ENCODE measurements at regions not wholly inside any gene's neighbourhood (a gene's known extent, or its start where the extent isn't known, plus 50 kb on each side); places are given as distances from the start of the nearest gene placed in this dataset.

- TF ChIP-seq, protein P1, sequence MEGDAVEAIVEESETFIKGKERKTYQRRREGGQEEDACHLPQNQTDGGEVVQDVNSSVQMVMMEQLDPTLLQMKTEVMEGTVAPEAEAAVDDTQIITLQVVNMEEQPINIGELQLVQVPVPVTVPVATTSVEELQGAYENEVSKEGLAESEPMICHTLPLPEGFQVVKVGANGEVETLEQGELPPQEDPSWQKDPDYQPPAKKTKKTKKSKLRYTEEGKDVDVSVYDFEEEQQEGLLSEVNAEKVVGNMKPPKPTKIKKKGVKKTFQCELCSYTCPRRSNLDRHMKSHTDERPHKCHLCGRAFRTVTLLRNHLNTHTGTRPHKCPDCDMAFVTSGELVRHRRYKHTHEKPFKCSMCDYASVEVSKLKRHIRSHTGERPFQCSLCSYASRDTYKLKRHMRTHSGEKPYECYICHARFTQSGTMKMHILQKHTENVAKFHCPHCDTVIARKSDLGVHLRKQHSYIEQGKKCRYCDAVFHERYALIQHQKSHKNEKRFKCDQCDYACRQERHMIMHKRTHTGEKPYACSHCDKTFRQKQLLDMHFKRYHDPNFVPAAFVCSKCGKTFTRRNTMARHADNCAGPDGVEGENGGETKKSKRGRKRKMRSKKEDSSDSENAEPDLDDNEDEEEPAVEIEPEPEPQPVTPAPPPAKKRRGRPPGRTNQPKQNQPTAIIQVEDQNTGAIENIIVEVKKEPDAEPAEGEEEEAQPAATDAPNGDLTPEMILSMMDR (IDR thresholded peaks at IDR 0.05), result no peak
These were observed 655.2 kb upstream of the NRG3 start for GRCh38 chr10:81219758-81220157.

GRCh38 chr10:81248886-81249285, 626.1 kb upstream of the NRG3 start:
- TF ChIP-seq, protein P1 (IDR thresholded peaks at IDR 0.05), result no peak

GRCh38 chr10:81251457-81252115, 623.4 kb upstream of the NRG3 start:
- TF ChIP-seq, protein P1 (IDR thresholded peaks at IDR 0.05), result no peak

GRCh38 chr10:81270051-81270450, 604.9 kb upstream of the NRG3 start:
- TF ChIP-seq, protein P1 (IDR thresholded peaks at IDR 0.05), result no peak

- TF ChIP-seq, protein P1 (IDR thresholded peaks at IDR 0.05), result no peak
These were observed 594.2 kb upstream of the NRG3 start for GRCh38 chr10:81280497-81281479.

GRCh38 chr10:81288544-81288943, 586.5 kb upstream of the NRG3 start:
- TF ChIP-seq, protein P1 (IDR thresholded peaks at IDR 0.05), result no peak

DNA sequence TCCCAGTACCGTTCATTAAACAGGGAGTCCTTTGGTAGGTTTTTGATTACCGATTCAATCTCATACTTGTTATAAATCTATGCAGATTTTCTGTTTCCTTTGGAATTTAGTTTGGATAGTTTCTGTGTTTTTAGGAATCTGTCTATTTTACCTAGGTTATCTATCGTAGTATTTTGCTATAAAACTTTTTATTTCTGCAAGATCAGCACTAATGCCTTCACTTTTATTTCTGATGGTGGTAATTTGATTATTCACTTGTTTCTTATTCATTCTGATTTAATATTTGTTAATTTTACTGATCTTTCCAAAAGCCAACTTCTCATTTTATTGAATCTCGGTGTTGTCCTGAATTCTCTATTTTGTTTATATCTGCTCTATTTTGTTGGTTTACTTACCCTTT, 577.7 kb upstream of the NRG3 start:
- TF ChIP-seq, protein P1 (IDR thresholded peaks at IDR 0.05), result no peak

All from LNCAP (cell line).